M059J (cell line): ENCODE measurements at regions not wholly inside any gene's neighbourhood (a gene's known extent, or its start where the extent isn't known, plus 50 kb on each side); places are given as distances from the start of the nearest gene placed in this dataset.

Experiments
- DNase-seq: peaks from one replicate; pipeline ENCODE4 v3.0.0-alpha.2; 2012; ENCODE audit warnings: low read depth

DNA sequence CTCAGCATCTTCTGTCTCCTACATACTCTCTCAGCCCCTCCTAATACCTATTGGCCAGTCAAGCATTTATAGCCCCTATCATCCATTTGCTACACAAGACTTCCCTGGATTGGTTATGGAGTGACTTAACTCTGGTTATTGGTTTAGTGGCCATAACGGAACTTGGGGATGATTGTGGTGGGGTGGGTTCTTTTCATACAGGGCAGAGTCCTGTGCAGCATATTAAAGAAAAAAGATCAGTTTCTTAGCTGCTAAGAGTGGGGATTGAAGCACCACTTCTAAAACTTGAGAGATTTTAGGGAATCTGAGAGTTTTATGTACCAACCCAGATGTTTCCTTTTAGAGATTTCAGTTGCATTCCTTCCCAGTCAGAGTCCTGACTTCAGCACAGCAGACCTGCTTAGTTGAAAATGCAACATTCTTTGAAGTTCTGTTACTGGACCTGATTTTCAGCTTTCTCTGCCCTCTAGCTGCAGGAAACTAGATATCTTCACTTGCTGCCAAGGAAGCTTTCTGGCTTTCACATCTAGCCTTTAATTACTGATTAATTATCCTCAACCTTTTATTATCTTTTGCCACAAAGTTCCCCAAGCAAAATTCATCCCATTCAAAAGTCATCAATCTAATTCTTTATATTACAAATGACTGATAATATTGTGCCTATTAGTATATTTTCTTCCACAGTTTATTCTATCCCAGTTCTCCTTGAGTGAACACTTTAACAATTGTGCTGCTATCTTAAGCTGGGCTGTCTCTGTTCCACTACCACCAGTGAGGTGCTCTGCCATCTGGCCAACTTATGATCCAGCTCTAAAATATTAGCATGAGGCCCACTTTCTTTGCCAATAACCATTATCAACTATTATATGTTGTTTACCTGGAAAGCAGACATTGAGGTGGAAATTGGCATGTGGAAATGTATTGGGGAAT is 906.0 kb upstream of the ALCAM start:
- DNase-seq, result peak; percentile 67

DNA sequence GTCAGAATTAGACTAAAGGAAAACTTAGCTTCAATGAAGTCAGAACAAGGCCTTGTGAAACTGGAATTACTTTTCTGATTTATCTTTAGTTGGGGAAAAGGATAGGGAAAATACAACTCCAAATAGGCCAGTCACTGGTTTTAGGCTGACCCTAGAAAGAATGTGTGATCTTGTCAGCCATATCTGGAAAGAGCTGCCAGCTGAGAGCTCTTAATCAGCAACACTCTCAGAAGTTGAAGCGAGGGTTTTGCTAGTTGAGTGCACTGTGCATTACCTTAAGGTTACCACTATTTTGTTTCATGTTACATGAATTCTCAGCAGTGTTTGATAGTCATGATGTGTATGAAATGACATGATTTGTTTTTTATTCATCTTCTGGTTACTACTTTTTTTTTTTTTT is 905.3 kb upstream of the ALCAM start:
- DNase-seq, result no peak

DNA sequence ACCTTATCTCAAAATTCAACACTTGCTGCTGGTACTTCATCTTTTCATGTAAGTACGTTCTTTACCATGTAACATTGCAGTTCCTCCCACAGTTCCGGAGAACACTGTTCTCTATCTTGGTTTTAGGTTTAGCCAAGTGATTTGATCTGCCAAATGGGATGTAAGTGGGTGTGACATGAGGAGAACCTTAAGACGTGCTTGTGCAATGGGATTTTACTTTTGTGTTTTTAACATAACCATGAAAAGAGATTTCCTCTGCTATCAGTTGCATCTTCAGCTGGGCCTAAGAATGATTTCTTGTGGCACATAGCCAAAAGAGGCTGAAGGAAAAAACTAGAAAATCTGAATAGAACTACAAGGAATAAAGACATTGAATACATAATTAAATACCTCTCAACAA is 894.5 kb upstream of the ALCAM start:
- DNase-seq, result no peak

DNA sequence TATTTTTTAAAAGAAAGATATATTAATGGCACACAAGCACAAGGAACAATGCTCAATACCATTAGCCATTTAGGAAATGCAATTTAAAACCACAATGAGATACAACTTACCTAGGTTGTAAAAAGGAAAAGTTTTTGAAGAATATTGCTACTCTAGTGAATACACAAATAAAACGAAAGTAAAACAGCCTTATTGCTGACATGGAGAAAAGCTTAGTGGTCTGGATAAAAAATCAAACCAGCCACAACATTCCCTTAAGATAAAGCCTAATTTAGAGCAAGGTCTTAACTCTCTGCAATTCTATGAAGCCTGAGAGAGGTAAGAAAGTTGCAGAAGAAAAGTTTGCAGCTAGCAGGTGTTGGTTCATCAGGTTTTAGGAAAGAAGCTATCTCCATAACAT is 892.7 kb upstream of the ALCAM start:
- DNase-seq, result no peak

DNA sequence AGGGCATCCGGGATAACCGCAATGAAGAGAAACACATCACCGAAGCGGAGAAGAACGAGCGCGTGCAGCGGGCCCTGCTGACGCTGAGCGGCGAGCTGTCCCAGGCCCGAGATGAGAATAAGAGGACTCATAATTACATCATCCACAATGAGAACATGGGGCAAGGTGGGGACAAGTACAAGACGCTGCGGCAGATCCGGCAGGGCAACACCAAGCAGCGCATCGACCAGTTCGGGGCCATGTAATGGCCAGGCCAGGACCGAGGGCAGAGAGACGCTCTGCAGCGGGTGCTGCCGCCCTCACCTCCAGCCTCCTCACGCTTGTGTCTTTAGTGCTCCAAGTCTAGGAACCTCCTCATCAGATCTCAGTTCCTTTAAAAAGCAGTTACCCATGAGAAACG is 863.7 kb upstream of the ALCAM start:
- DNase-seq, result no peak

DNA sequence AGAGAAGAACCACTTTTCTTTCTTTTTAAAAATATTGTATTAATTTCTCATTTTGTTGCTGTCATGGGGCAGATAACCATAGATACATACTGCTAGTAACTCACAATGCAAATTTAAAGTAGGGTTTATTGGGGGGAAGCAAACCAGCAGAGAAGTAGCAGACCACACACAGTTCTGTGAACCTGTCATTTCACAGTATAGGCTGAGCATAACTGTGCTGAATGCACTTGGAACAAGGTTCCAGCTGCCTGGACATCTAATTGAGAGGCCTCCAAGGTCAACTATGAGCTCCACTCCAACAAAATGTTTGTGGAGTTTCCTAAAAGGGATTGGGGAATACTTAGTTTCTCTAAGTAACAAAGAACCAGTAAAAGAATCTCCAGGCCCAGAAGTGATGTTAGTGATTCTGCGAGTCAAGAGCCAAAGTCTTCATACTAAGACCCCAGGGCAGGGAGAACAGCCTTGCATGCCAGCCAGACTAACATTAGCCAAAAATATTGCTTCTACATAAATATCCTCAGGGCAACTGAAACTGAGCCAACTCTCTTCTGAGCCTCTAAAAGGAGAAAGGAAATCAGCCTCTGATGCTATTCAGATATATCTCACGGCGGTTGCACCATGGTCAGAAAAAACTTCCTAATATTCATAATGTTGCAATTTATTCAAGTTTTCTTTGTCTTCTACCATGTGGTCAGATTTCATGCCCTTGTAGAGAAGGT is 856.4 kb upstream of the ALCAM start:
- peak; percentile 91 for DNase-seq

DNA sequence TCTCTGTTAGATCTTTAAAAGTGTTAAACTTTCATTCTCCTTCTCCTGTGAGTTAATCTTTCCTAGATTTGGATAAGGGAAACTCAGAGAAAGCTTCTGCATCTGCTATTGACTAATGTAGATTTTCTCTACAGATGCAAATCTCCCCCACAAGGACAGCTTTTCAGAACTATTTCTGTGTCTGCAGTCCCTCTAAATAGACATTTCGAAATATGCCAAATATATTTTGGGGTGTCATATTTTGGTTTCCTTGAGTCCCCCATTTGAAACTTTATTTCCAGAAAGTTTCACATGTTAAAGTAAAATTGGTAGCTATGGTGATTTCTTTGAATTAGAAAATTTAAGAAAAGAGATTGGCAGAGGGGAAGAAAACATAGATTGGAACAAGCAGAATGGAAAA is 852.3 kb upstream of the ALCAM start:
- no peak for DNase-seq

DNA sequence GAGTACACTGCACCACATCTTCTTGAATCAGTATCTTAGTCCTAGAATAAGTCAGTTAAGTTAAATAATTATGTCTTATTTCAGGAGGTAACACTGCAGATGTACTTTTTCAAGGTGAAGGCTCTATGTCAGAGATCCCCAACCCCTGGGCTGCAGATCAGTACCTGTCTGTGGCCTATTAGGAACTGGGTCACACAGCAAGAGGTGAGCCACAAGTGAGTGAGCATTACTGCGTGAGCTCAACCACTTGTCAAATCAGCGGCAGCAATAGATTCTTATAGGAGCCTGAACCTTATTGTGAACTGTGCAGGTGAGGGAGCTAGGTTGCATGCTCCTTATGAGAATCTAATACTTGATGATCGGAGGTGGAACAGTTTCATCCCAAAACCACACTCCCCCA is 851.9 kb upstream of the ALCAM start:
- DNase-seq, result no peak

DNA sequence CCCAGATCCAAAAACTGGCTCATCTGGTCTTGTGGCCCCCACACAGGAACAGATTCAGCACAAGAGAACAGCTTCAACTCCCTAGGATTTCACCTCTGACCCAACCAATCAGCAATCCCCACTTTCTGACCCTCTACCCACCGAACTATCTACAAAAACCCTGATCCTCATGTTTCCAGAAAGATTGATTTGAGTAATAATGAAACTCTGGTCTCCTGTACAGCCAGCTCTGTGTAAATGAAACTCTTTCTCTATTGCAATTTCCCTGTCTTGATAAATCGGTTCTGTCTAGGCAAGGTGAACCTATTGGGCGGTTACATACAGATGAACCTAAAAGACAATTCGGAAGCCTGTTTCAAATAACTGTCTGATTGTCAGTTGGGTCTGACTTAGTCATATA is 847.6 kb upstream of the ALCAM start:
- DNase-seq, result no peak

DNA sequence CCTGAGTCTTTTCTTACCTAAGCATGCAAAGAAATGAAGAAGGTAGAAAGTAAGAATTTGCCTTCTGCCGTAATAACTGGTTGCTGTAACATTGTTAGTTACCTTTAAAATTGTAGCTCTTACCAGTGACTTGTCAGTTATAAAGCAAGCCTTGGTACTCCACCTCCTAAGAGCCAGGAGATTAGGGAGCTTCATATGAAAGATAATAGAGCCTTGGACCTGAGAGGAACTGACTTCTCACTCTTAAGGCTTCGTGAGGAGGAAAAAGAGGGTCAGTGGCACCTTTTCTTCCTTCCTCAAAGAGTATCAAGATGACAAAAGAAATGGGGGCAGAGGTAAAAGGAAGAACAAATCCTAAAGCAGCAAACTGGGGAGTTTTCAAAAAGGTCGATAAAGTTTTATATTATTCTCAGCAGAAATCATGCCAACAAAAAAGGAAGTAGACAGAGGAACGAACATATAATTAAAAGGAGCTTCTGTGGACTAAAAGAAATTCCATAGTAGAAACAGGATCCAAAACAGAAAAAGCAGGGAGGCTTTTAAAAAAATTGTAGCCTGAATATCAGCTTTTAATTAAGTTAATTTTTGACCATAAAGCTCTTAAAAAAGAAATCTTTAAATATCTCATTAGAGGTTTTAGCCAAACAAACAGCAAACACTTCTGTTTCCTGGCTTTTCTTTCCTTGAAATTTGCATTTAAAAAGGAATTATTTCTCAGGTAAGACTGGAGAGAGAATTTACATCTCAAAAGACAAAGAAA is 847.1 kb upstream of the ALCAM start:
- DNase-seq, result no peak

DNA sequence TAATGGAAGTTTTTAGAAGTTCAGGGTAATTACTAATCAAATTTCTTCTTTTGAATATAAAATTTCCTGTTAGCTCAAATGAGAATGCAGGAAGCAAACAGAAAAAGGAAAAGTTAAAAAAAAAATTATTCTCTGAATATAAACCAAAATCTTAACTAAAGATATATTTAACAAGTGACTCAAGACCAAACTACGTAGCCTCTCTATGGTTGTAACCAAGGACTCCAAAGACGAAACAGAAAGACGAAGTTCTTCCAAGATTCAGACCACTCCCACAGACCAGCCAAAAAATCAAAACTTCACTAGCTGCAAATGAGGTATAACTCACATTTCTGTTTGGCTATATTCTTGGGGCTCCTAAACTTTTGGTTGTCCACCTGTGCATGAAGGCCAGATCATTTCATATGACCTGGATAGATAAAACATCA is 846.5 kb upstream of the ALCAM start:
- DNase-seq, result peak; percentile 52

DNA sequence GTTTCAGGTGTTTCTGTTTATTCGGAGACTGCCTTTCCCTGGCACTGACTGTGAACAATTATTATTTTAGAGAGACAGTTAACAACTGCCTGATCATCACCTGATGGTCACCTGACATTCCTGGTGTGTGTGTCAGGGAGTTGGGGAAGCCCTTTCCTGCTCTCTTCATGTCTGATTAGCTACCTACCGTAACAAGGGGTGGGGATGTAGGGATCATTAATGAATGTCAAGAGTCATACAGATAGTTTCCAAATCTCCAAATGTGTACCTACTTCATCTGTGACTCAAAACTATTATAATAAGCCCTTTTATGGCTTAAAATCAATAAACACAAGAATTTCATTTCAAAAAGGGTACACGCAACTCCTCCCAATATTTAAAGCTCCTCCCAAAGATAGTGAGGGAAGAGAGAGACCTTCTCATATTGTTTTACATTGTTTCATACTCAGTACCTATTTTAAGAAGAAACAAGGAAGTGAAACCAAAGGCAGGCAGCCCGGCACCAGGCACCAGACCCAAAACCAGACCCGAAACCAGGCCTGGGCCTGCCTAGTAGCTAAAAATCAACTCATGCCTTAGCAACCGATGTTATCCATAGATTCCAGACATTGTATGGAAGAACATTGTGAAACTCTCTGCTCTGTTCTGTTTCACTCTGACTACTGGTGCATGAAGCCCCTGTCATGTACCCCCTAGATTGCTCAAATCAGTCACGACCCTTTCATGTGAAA is 844.9 kb upstream of the ALCAM start:
- no peak for DNase-seq

DNA sequence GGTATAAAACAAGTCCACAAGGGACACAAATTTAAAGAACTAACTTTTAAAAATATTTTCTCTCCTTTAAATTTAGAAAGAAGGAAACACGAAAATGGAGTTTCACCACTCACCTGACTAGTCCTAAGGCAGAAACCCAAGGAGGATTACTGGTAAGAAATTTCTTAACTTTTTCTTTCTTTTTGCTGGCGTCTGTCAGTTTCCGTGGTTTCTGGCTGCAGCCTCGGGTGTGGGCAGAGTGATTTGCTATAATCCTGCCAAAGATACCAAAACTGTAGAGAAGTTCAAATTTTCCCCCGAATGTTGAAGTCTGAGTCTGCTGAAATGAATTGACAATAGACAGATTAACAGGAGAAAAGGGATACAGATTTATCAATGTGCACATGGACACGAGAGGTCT is 843.6 kb upstream of the ALCAM start:
- DNase-seq, result no peak

DNA sequence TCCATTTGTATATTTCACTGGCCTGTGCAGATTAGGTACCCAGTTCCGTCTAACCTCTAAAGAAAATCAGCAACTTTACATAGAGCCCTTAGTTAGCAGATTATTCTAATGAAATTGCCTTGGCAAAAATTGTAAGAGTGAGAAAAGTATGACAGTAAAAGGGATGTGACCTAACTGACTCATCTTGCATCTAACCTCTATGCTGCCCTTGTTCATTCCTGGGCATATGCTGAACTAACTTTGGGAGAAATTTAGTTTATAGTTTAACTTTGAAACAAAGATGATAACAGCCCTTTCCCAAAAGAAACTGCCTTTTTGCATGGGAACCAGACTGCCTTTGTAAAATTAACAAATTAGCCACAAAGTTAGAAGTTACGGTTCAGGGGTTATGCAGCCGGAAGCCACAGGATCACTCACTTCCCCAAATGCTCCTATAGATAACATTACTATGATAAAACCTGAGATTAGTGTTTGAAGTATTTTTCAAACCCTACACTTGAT is 839.8 kb upstream of the ALCAM start:
- DNase-seq, result no peak

DNA sequence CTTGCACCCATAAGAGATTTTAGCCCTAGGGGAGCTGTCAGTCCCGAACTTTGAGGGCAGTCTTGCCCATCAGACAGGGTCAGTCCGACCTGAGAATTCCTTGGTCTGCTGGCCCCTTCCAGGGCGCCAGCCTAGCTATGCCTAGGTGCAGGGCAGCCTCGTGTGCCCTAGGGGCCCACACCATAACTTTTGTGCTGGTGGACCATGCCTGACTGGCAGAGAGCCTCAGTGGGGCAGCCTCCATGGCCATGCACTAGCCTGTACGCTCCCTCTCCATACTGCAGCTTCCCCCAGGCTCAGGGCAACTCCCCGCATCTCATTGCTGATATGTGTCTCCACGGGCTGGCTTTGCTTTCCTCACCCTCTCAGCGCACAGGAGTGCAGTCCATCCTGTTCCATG is 835.8 kb upstream of the ALCAM start:
- no peak for DNase-seq

DNA sequence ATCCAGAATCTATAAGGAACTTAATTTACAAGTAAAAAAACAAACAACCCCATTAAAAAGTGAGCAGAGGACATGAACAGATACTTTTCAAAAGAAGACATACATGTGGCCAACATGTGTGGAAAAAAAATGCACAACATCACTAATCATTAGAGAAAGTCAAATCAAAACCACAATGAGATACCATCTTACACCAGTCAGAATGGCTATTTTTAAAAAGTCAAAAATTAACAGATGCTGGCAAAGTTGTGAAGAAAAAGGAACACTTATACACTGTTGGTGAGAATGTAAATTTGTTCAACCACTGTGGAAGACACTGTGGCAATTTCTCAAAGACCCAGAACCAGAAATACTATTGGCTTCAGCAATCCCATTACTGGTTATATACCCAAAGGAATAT is 830.0 kb upstream of the ALCAM start:
- DNase-seq, result no peak

DNA sequence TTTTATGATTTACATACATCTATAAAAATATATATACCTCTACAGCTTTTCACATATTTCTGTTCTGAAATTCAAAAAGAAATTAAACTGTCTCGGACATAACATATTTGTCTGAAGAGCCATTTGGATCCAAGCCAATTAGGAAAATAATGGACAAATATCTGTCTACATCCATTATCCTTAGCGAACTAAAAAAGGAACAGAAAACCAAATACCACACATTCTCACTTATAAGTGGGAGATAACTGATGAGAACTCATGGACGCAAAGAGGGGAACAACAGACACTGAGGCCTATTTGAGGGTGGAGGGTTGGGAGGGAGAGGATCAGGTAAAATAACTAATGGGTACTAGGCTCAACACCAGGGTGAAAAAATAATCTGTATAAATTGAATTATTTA is 829.4 kb upstream of the ALCAM start:
- no peak for DNase-seq

DNA sequence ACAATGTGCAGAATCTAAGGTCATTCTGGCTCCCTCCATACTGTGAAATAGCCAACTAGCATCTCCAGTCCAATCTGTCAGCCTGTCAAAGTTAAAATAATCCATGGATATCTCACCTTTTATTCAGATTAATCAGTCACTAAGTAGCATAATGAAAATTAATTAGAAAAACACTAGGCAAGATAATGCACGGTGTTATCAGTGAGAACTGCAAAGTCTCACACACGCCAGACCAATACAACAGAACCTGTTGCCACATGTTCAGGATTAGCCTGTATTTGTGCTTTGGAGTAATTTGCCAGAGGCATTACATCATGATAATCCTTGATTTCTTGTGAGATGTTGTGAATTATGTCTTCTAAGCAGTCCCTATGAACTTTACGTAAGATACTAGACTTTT is 820.4 kb upstream of the ALCAM start:
- no peak for DNase-seq

DNA sequence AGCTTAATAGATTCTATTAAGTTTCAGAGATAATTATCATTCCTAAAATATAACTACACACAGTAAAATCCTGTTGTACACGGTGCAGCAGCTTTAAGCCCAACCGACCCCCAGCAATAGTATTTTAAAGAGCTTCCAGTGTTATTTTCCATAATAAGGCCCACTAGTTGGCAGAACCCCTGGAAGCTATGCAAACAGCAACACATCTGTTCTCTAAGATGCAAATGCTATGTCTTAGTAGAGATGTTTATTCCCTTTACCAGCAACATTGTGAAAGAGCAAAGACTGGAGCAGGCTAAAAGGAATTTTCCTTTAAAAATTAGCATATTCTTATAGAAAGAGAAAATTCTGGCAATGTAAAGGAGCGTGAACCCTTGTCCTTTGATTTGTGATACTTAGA is 819.7 kb upstream of the ALCAM start:
- no peak for DNase-seq

DNA sequence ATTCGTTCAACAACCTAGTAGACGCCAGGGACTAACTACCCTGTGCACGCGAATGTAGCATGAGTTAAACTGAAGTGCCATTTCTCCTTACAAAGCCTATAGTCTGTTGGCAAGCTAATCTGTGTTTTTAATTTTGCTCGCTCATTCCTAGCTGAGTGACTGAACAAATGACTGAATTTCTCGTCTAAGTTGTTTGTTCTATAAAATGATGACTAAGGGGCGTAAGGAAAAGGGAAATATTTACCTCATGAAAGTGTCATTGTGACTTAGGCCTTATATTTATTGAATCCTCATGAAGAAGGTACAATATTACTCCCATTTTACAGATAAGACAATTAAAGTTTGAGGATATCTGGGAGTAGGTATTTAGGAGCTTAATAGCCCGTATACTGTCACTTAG is 818.3 kb upstream of the ALCAM start:
- no peak for DNase-seq

DNA sequence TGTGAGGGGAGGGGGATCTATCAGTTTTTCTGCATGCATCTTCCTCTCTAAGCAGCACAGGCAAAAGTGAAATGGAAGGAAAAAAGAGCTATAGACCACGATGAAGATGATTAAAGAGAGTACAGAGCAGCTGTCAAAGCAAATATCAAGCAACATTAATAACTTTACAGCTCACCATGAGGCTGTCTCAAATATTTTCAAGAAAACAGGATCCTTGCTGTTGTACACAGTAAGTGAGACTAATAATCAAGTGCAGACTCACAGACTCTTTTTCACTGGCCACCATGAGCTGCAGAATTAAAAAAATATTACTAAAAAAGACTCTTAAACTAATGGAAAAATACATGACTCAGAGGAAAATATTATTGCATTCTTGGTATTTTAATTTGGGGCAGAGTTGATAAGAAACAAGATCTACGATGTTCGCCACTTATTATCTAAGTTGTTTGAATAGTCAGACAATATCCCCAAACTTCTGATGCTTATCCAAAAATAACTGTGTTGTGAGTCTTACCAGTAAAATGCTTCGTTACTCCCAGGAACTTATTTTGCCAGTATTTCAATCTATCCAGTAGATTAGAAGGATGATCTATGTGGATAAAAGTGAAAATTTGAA is 817.5 kb upstream of the ALCAM start:
- DNase-seq, result no peak
